ENCODE measurements at regions not wholly inside any gene's neighbourhood (a gene's known extent, or its start where the extent isn't known, plus 50 kb on each side); places are given as distances from the start of the nearest gene placed in this dataset.
"Not testable (repeated sequence)": the region's sequence is repeated elsewhere in the genome, so short reads cannot be mapped to it uniquely, and the experiment has no call there.

DNA sequence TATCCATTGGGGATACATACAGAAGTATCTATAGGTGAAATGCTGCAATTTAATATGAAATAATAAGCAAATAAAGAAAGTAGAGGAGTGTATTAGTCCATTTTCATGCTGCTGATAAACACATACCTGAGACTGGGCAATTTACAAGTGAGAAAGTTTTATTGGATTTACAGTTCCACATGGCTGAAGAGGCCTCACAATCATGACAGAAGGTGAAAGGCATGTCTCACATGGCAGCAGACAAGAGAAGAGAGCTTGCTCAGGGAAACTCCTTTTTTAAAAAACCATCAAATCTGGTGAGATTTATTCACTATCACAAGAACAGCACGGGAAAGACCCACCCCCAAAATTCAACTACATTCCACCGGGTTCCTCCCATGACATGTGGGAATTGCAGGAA, 82.8 kb upstream of the TRIM24 start:
- Histone ChIP-seq H3K27ac (ENCODE audit: low read length) (no peak overlapping the region), H3K27me3 (ENCODE audit: insufficient read depth, low read length) (no peaks in the 10 kb centered on the region), H3K4me3 (ENCODE audit: low read length) (no peak overlapping the region), H3K4me1 (ENCODE audit: insufficient read depth, low read length) (no peaks in the 10 kb centered on the region), H3K36me3 (ENCODE audit: insufficient read depth, low read depth, low read length) (no peaks in the 10 kb centered on the region), H3K9me3 (ENCODE audit: insufficient read depth, low read depth, low read length) (no peaks in the 10 kb centered on the region), H3K9ac (ENCODE audit: low read depth, low read length) (no peak overlapping the region)

DNA sequence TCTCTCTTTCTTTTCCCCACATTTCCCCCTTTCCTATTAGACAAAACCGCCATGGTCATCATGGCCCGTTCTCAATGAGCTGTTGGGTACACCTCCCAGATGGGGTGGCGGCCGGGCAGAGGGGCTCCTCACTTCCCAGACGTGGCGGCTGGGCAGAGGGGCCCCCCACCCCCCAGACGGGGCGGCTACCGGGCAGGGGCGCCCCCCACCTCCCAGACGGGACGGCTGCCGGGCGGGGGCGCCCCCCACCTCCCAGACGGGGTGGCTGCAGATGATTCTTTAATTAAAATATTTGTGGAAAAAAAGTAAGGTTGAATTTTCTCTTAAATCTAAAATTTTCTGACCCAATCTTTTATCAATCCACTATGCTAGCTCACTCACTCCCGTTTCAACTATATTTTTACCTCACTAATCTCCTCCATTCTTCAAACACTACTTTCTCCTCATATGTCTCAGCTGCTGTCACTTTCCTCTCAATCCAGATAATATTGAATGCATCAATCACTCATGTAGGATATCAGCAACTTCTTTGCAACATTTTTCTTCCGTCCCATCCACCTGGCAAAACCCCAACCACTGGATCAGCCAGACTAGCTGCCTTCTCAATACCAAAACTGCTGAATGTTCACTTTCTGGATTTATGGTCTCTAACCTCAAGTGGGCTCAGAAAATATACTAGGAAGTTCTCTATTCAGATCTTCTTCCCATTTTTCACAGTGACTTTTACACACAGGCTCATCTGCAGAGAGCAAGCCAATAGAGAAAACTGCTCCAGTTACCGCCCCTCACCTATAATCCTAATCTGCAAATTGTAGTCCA, 81.1 kb upstream of the TRIM24 start:
- Histone ChIP-seq H3K27ac (ENCODE audit: low read length) (no peak overlapping the region), H3K36me3 (ENCODE audit: insufficient read depth, low read depth, low read length) (no peaks in the 10 kb centered on the region), H3K9ac (ENCODE audit: low read depth, low read length) (no peak overlapping the region), H3K4me1 (ENCODE audit: insufficient read depth, low read length) (no peaks in the 10 kb centered on the region), H3K27me3 (ENCODE audit: insufficient read depth, low read length) (no peaks in the 10 kb centered on the region), H3K9me3 (ENCODE audit: insufficient read depth, low read depth, low read length) (no peaks in the 10 kb centered on the region), H3K4me3 (ENCODE audit: low read length) (no peak overlapping the region)

DNA sequence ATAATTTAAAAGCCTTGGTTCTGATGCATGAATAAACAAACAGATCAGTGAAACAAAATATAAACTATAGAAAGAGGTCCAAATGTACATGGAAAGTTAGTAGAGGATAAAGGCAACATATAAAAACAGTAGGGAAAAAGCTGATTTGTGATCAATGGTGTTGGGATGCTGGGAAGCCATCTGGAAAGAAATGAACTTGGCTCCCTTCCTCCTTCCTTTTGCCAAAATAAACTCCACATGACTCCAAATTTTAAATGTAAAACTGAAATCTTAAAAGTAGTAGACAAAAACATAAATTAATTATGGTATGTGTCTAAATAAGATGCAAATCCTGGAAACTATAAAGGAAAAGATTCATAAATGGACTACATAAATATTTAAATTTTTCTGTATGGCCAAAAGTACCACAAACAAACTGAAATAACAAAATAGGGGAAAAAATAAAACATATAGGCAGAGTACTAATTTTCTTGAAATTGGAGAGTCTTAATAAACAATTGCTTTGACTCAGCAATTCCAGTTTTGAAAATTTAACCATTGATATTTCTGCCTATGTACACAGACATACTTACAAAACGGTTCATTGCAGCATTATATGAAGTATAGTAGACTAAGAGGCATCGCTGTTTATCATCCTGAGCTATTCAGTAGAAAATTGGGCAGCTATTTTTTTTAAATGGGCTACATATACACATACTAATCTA, 77.0 kb upstream of the TRIM24 start:
- no peaks in the 10 kb centered on the region for H3K27me3 ChIP-seq (ENCODE audit: insufficient read depth, low read length)
- H3K36me3 ChIP-seq (ENCODE audit: insufficient read depth, low read depth, low read length) = no peaks in the 10 kb centered on the region
- no peak overlapping the region for H3K9ac ChIP-seq (ENCODE audit: low read depth, low read length)
- no peaks in the 10 kb centered on the region for H3K4me1 ChIP-seq (ENCODE audit: insufficient read depth, low read length)
- no peaks in the 10 kb centered on the region; the same call in 1 of the 2 replicates for H3K9me3 ChIP-seq (ENCODE audit: insufficient read depth, low read depth, low read length)
- no peak overlapping the region for H3K27ac ChIP-seq (ENCODE audit: low read length)
- no peak overlapping the region for H3K4me3 ChIP-seq (ENCODE audit: low read length)

DNA sequence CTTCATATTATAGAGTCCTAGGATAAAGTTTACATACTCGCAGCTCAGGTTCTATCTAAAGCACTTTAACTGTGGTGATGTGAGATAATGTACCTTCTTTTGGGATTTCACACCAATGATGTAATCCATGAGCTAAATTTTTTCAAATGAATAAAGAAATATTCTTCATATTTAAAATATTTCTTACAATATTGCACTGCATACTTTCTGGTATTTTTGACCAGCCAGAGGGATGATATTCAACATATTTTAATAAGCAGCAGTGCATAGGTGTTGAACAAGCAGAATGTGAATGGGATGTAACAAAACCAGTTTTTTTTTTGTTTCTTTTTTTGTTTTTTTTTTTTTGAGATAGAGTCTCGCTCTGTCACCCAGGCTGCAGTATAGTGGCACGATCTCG, 73.2 kb upstream of the TRIM24 start:
- H3K4me3 ChIP-seq (ENCODE audit: low read length) = no peak overlapping the region
- no peaks in the 10 kb centered on the region for H3K4me1 ChIP-seq (ENCODE audit: insufficient read depth, low read length)
- H3K27ac ChIP-seq (ENCODE audit: low read length) = no peak overlapping the region
- H3K9me3 ChIP-seq (ENCODE audit: insufficient read depth, low read depth, low read length) = no peaks in the 10 kb centered on the region; the same call in 1 of the 2 replicates
- H3K9ac ChIP-seq (ENCODE audit: low read depth, low read length) = no peak overlapping the region
- no peaks in the 10 kb centered on the region for H3K27me3 ChIP-seq (ENCODE audit: insufficient read depth, low read length)
- H3K36me3 ChIP-seq (ENCODE audit: insufficient read depth, low read depth, low read length) = no peaks in the 10 kb centered on the region

DNA sequence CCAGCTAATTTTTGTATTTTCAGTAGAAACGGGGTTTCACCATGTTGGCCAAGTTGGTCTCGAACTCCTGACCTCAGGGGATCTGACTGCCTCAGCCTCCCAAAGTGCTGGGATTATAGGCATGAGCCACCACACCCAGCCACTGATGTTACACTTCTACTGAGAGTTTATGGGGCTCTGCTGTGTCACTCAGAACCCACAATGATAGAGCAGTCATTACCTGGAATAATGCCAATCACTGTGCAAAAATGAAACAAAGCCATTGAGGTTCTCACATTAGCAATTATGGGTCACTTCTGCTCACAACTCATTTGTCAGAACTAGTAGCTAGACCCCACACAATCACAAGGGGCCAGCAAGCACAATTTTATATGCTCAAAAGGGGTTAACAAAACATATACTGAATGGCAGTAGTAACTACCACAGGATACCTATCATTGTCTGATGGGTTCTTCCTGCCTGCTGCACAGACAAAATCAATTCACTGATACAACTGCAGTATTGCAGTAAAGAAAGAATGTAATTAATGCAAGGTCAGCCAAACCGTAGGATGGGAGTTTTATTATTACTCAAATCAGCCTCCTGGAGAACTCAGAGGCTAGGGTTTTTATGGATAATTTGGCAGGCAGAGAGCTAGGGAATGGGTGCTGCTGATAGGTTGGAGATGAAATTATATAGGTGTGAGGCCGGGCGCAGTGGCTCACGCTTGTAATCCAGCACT, 72.1 kb upstream of the TRIM24 start:
- Histone ChIP-seq H3K36me3 (ENCODE audit: insufficient read depth, low read depth, low read length) (no peaks in the 10 kb centered on the region), H3K4me1 (ENCODE audit: insufficient read depth, low read length) (no peaks in the 10 kb centered on the region), H3K27ac (ENCODE audit: low read length) (no peak overlapping the region), H3K27me3 (ENCODE audit: insufficient read depth, low read length) (no peaks in the 10 kb centered on the region), H3K9ac (ENCODE audit: low read depth, low read length) (no peak overlapping the region), H3K9me3 (ENCODE audit: insufficient read depth, low read depth, low read length) (no peaks in the 10 kb centered on the region; the same call in 1 of the 2 replicates), H3K4me3 (ENCODE audit: low read length) (no peak overlapping the region)

DNA sequence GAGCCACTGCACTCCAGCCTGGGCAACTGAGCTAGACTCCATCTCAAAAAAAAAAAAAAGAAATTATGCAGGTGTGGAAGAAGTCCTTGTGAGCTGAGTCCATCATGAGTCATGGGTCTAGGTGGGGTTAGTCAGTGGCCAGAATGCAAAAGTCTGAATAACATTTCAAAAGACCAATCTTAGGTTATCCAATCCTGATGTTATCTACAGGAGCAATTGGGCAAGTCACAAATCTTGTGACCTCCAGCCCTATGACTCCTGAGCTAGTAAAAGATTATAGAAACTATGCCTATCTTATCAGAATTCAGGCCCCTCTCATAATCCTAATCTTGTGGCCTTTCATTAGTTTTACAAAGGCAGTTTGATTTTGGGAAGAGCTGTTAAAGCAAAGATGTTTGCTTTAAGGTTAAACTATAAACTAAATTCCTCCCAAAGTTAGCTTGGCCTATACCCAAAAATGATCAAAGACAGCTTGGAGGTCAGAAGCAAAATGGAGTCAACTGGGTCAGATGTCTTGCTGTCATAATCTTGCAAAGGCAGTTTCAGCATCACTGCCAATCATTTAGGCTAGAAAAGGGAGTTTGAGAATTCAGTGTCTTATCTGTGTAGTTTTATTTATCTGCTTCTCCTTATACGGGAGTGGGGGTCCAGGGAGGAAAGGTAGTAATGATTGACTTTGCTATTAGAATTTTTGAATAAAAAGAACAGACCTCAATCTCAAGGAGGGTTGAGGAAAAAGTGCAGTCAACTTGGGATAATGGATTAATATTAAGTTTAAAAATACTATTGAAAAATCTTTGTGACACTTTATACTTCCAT, 71.2 kb upstream of the TRIM24 start:
- Histone ChIP-seq H3K27ac (ENCODE audit: low read length) (no peak overlapping the region), H3K9ac (ENCODE audit: low read depth, low read length) (no peak overlapping the region), H3K4me1 (ENCODE audit: insufficient read depth, low read length) (no peaks in the 10 kb centered on the region), H3K27me3 (ENCODE audit: insufficient read depth, low read length) (no peaks in the 10 kb centered on the region), H3K4me3 (ENCODE audit: low read length) (no peak overlapping the region), H3K9me3 (ENCODE audit: insufficient read depth, low read depth, low read length) (no peaks in the 10 kb centered on the region; the same call in 1 of the 2 replicates), H3K36me3 (ENCODE audit: insufficient read depth, low read depth, low read length) (no peaks in the 10 kb centered on the region)

DNA sequence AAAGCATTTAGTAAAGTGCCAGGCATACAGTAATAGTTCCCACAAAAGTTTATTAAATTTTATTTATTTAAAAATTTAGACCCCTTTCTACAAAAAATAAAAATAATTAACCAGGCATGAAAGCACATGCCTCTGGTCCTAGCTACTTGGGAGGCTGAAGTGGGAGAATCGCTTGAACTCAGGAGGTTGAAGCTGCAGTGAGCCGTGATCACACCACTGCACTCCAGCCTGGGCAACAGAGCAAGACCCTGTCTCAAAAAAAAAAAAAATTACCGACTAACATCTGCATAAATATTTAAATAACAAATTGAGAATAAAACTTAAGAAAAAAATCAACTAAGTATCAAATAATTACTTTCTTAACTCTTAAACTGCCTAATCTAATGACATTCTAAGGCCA, 64.3 kb upstream of the TRIM24 start:
- Histone ChIP-seq H3K4me3 (ENCODE audit: low read length) (no peak overlapping the region), H3K9ac (ENCODE audit: low read depth, low read length) (no peak overlapping the region), H3K27me3 (ENCODE audit: insufficient read depth, low read length) (no peaks in the 10 kb centered on the region), H3K27ac (ENCODE audit: low read length) (no peak overlapping the region), H3K36me3 (ENCODE audit: insufficient read depth, low read depth, low read length) (no peaks in the 10 kb centered on the region), H3K4me1 (ENCODE audit: insufficient read depth, low read length) (no peaks in the 10 kb centered on the region), H3K9me3 (ENCODE audit: insufficient read depth, low read depth, low read length) (no peaks in the 10 kb centered on the region)

DNA sequence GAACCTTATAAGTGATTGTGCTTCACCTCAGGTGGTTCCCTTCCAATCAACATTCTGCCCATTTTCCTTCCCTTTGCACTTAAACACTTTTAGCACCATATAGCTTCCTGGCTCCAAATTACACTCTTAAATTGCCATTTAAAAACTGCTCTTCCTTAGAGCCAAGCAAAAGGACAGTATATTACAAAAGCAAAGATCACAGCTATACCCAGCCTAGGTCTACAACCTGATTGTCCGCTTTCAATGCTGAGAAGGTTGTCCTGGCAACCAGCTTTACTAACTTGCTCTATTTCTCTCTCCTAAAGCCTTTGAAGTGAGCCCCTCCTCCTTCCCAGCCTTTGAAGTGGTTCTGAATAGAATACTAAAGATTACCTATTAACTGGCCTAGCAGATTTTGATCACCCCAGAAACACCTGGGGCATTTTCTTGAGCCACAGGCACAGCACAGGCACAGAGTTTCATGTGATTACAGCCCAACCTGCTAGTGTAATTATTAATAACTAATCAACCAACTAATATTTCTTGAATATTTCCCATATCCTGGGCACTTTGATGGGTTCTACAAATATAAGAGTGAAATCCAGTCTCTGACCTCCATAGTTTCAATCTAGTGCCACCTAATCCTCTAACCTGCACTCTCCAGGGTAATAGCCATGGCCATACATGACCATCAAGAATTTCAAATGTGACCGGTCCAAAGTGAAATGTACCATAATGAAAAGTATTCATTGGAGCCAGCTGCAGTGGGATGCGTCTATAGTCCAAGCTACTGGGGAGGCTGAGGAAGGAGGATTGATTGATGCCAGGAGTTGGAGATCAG, 63.6 kb upstream of the TRIM24 start:
- Histone ChIP-seq H3K9ac (ENCODE audit: low read depth, low read length) (no peak overlapping the region), H3K4me1 (ENCODE audit: insufficient read depth, low read length) (no peaks in the 10 kb centered on the region), H3K27me3 (ENCODE audit: insufficient read depth, low read length) (no peaks in the 10 kb centered on the region), H3K27ac (ENCODE audit: low read length) (no peak overlapping the region), H3K9me3 (ENCODE audit: insufficient read depth, low read depth, low read length) (no peaks in the 10 kb centered on the region), H3K36me3 (ENCODE audit: insufficient read depth, low read depth, low read length) (no peaks in the 10 kb centered on the region), H3K4me3 (ENCODE audit: low read length) (no peak overlapping the region)

DNA sequence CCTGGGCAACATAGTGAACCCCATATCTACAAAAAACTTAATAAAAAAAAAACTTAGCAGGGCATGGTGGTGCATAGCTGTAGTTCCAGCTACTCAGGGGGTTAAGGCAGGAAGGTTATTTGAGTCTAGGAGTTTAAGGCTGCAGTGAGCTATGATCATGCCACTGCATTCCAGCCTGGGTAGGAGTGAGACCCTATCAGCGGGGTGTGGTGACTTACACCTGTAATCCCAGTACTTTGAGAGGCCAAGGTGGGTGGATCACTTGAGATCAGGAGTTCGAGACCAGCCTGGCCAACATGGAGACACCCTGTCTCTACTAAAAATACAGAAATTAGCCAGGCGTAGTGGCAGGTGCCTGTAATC, 63.0 kb upstream of the TRIM24 start:
- not testable (repeated sequence) for H3K27me3 ChIP-seq (ENCODE audit: insufficient read depth, low read length); H3K36me3 ChIP-seq (ENCODE audit: insufficient read depth, low read depth, low read length); H3K27ac ChIP-seq (ENCODE audit: low read length); H3K4me3 ChIP-seq (ENCODE audit: low read length); H3K4me1 ChIP-seq (ENCODE audit: insufficient read depth, low read length); H3K9ac ChIP-seq (ENCODE audit: low read depth, low read length); H3K9me3 ChIP-seq (ENCODE audit: insufficient read depth, low read depth, low read length)

DNA sequence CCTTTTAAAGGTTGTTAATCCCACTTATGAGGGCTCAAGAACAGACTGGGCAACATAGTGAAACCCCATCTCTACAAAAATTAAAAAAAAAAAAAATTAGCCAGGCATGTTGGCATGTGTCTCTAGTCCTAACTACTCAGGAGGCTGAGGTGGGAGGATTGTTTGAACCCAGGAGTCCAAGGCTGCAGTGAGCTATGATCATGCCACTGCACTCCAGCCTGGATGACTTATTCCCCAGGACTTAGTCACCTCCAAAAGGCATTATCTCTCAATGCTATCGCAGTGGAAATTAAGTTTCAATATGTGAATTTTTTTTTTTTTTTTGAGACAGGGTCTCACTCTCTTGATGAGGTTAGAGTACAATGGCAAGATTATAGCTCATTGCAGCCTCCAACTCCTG, 61.2 kb upstream of the TRIM24 start:
- Histone ChIP-seq H3K36me3 (ENCODE audit: insufficient read depth, low read depth, low read length) (no peaks in the 10 kb centered on the region), H3K27me3 (ENCODE audit: insufficient read depth, low read length) (no peaks in the 10 kb centered on the region), H3K27ac (ENCODE audit: low read length) (no peak overlapping the region), H3K4me3 (ENCODE audit: low read length) (no peak overlapping the region), H3K9ac (ENCODE audit: low read depth, low read length) (no peak overlapping the region), H3K4me1 (ENCODE audit: insufficient read depth, low read length) (no peaks in the 10 kb centered on the region), H3K9me3 (ENCODE audit: insufficient read depth, low read depth, low read length) (no peaks in the 10 kb centered on the region)

Measured in iPS-20b (cell line).